ENCODE measurements at regions not wholly inside any gene's neighbourhood (a gene's known extent, or its start where the extent isn't known, plus 50 kb on each side); places are given as distances from the start of the nearest gene placed in this dataset.
"Not testable (repeated sequence)": the region's sequence is repeated elsewhere in the genome, so short reads cannot be mapped to it uniquely, and the experiment has no call there.

DNA sequence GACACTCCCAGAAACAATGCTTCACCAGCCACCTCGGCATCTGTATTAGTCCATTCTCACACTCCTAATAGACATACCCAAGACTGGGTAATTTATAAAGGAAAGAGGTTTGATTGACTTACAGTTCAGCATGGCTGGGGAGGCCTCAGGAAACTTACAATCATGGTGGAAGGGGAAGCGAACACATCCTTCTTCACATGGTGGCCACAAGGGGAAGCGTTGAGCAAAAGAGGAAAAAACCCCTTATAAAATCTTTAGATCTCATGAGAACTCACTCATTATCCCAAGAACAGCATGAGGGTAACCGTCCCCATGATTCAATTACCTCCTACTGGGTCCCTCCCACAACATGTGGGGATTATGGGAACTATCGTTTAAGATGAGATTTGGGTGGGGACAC is 140.9 kb downstream of the LIG4 start:
- not testable (repeated sequence) for DNase-seq

GRCh38 chr13:108070925-108071324 is 144.4 kb downstream of the LIG4 start:
- no peak for DNase-seq

- no peak for DNase-seq
These were observed 144.8 kb downstream of the LIG4 start for GRCh38 chr13:108070491-108070890.

- no peak for DNase-seq
These were observed 145.7 kb downstream of the LIG4 start for GRCh38 chr13:108069521-108070210.

DNA sequence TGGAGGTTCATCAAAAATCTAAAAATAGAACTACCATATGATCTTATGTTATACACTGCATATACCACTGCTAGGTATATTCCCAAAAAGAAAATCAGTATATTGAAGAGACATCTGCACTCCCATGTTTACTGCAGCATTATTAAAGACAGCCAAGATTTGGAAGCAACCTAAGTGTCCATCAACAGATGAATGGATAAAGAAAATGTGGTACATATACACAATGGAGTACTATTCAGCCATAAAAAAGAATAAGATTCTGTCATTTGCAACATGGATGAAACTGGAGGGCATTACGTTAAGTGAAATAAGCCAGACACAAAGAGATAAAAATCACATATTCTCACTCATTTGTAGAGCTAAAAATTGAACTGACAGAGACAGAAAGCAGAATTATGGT is 151.0 kb downstream of the LIG4 start:
- not testable (repeated sequence) for DNase-seq

- no peak for DNase-seq
These were observed 155.2 kb downstream of the LIG4 start for GRCh38 chr13:108060111-108060510.

GRCh38 chr13:108056278-108056677 is 159.1 kb downstream of the LIG4 start:
- DNase-seq: no peak

- no peak for DNase-seq
These were observed 166.1 kb downstream of the LIG4 start for GRCh38 chr13:108049211-108049610.

DNA sequence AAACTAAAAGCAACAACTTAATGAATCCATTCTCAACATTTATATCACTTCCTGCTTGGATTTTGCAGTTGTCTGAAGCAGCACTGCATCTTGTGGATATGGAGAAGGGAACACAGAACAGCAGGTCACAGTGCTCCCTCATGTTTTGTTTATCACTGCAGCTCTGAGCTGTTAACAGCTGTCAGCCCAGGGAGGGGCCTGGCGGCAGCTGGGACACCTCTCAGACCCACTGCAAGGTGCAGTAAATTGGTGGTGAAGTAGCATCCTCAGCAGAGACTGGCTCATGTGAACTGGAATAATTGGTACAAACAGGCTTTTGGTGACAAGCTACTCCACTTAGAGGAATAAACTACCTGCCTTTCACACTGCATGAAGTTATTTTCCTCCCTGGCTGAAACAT is 170.4 kb downstream of the LIG4 start:
- no peak for DNase-seq

GRCh38 chr13:108042866-108043265 is 172.5 kb downstream of the LIG4 start:
- DNase-seq: not testable (repeated sequence)

DNA sequence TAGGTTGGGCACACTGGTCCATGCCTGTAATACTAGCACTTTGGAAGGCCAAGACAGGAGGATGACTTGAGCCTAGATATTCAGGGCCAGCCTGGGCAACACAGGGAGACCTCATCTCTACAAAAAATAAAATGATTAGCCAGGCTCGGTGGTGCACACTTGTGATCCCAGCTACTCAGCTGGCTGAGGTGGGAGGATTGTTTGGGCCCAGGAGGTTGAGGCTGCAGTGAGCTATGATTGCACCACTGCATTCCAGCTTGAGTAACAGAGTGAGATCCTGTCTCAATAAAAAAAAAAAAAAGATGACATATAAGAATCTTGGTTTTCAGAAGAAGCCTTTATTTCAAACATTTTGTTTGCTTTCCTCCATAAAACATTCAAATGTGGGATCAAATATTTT is 178.0 kb downstream of the LIG4 start:
- no peak for DNase-seq

GRCh38 chr13:108036411-108036932 is 178.9 kb downstream of the LIG4 start:
- DNase-seq: no peak

DNA sequence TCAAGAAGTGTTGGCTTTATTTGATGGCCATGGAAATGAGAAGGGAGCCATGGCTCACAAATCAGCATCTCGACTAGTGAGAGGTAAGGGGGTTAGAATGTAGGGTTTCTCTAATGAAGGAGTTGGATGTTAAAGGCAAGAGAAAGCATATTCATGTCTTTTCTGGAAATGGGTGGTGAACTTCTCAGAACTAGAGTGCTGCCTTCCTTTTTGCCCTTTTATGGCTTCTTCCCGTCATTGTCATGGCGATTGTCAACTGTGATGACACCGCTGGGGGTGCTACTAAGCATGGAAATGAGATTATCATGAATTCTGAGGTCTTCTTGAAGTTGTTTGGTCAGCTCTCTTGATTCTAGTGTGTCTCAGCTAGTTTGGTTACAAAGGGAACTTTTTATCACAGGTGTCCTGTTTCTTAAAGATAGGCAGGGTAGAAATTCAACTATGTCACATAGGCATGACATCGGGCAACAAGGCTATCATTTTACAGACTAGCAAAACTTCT is 180.4 kb downstream of the LIG4 start:
- no peak for DNase-seq

- no peak for DNase-seq
These were observed 181.3 kb downstream of the LIG4 start for GRCh38 chr13:108033800-108034707.

DNA sequence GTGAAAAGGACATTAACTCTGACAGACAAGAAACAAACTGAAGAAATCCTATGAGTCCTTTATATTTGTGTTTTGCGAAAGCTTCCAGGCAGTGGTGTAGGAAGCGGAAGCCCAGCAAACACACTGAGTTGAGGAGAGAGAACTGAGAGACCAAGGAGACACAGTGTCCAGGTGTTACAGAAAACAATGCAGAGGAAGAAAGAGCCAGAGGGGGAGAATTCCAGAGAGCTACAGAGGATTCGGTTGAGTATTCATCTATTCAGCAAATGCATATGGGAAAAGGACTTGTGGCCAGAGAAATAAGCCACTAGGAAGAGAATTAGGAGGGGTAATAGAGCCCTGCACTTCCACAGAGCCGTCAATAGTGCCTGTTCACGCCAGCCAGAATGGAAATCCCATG is 183.5 kb downstream of the LIG4 start:
- no peak for DNase-seq

GRCh38 chr13:108030769-108031168 is 184.6 kb downstream of the LIG4 start:
- DNase-seq: no peak

- no peak for DNase-seq
These were observed 188.5 kb downstream of the LIG4 start for GRCh38 chr13:108026680-108027410.

DNA sequence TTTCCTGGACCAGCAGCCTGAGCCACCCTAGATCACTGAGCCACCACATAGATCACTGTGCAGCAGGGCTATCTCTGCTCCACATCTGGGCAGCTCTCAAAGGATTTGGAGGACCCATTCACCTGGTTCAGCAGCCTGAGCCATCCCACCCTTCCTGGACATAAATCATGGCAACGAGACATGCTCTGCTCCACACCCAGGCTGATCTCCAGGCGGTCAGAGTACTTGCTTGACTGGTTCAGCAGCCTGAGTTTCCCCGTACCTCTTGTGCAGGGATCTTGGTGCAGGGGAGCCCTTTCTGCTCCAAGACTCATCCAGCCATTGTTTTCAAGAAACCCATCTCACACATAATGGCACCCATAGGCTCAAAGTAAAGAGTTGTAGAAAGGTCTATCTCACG is 195.3 kb downstream of the LIG4 start:
- no peak for DNase-seq

DNA sequence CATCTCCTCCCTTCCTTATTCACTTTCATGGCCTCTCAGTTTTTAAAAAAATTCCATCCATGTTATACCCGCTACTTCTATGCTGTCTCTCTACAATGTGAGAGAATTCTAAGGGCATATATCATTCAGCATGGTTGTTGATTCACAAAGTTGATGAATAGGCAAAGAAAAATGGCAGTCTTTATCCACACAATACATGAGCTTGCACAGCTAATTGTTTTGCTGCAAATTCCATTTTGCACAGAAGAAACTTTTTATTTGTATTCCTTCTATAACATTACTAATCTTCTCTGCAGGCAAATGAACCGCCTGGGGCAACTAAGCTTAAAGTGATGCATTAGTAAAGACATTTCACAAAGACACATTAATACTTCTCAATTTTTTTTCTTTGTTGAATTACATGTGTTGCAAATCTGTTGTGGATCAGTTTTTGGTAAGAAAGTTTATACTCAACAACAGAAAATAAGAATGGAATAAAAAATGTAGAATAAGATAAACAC is 196.9 kb downstream of the LIG4 start:
- DNase-seq: no peak

GRCh38 chr13:108006619-108007018 is 208.7 kb downstream of the LIG4 start:
- no peak for DNase-seq

DNA sequence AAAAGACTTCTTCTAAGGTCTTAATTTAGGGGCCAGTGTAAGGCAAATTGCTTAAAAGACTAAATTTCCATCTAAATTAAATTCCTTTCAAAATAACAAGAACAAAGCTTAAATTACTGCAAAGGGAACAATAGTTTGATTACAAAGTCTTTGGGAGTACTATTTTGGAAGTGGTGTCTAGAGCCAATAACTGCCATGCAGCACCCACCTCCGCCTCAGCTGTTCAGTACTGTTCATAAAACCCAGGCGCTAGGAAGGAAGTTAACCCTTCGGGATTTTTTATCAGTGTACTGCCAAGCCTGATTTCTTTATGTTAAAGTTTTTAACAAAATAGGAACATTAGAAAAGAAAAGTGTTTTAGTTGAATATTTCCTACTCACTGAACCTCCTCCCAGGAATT is 210.1 kb downstream of the LIG4 start:
- no peak for DNase-seq

DNA sequence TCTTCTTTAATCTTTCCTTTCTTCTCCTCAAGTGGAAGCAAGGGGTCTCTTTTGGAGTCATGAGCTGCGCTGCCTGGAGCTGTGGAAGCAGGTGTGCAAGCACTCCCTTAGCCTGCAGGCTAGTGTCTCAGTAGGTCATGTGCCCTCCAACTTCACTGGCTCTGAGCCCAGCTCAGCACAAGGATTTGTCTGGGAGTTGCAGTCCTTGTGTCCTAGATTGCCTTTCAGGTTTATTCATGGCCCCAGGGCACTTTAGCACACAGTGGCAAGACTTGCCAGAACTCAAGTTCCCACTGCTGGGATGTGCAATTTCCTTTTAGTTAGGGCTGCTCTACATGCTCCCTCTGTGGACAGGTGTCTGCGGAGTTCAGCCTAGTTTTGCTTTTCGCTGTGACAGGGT is 211.7 kb downstream of the LIG4 start:
- no peak for DNase-seq

DNA sequence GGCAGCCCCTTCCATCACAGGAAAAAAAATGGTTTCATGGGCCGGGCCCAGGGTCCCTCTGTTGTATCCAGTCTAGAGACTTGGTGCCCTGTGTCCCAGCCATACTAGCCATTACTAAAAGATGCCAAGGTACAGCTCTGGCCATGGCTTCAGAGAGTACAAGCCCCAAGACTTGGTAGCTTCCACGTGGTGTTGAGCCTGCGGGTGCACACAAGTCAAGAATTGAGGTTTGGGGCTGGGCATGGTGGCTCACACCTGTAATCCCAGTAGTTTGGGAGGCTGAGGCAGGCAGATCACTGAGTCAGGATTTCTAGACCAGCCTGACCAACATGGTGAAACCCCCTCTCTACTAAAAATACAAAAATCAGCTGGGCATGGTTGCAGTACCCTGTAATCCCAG is 214.3 kb downstream of the LIG4 start:
- no peak for DNase-seq

Measured in activated T-cell treated with anti-CD3 and anti-CD28 coated beads for 4 hours (primary cell).